Mesendoderm (in vitro differentiated cells): ENCODE measurements at regions not wholly inside any gene's neighbourhood (a gene's known extent, or its start where the extent isn't known, plus 50 kb on each side); places are given as distances from the start of the nearest gene placed in this dataset.

Experiments used
- DNase-seq: peaks from one replicate; pipeline ENCODE4 v3.0.0; 2013
- H2AK5ac ChIP-seq: 2 replicates; pipeline ENCODE4 v1.6.1; 2013; ENCODE audit warnings: low read length, inconsistent platforms
- H2BK120ac ChIP-seq: 2 replicates; pipeline ENCODE4 v1.6.1; 2013; ENCODE audit warnings: low read depth, mild to moderate bottlenecking, low read length, moderate library complexity, mixed read lengths
- H2BK15ac ChIP-seq: replicated peaks from 2 replicates; pipeline ENCODE4 v1.6.1; 2013; ENCODE audit warnings: low read depth, mild to moderate bottlenecking, moderate library complexity
- H2BK5ac ChIP-seq: 2 replicates; pipeline ENCODE4 v1.6.1; 2013; ENCODE audit warnings: low read length, inconsistent platforms
- H3K18ac ChIP-seq: 2 replicates; pipeline ENCODE4 v1.6.1; 2013; ENCODE audit warnings: mild to moderate bottlenecking, low read length, mixed read lengths
- H3K23ac ChIP-seq: one replicate; pipeline ENCODE4 v1.6.1; 2013; ENCODE audit warnings: low read length
- H3K27ac ChIP-seq: 2 replicates; pipeline ENCODE4 v1.5.1; 2013; ENCODE audit warnings: low read depth, mild to moderate bottlenecking, inconsistent platforms, low read length, moderate library complexity
- H3K27me3 ChIP-seq: 2 replicates; pipeline ENCODE4 v1.6.1; 2013; ENCODE audit warnings: low read length, control low read depth, mild to moderate bottlenecking, inconsistent platforms; ENCODE audit not compliant: insufficient read depth, poor library complexity
- H3K36me3 ChIP-seq: 2 replicates; pipeline ENCODE4 v1.6.1; 2013; ENCODE audit warnings: low read length, inconsistent platforms; ENCODE audit not compliant: control insufficient read depth, insufficient read depth
- H3K4ac ChIP-seq: one replicate; pipeline ENCODE4 v1.6.1; 2013; ENCODE audit warnings: low read depth, mild to moderate bottlenecking, low read length, moderate library complexity
- H3K4me1 ChIP-seq: 2 replicates; pipeline ENCODE4 v1.6.1; 2013; ENCODE audit warnings: low read depth, low read length, inconsistent platforms; ENCODE audit not compliant: control insufficient read depth
- H3K4me2 ChIP-seq: 2 replicates; pipeline ENCODE4 v1.6.1; 2013; ENCODE audit warnings: low read length
- H3K4me3 ChIP-seq: 2 replicates; pipeline ENCODE4 v1.5.1; 2013; ENCODE audit warnings: mild to moderate bottlenecking, low read length
- H3K56ac ChIP-seq: one replicate; pipeline ENCODE4 v1.6.1; 2013; ENCODE audit warnings: low read length
- H3K79me1 ChIP-seq: 2 replicates; pipeline ENCODE4 v1.6.1; 2013; ENCODE audit warnings: low read length, inconsistent platforms
- H3K79me2 ChIP-seq: 2 replicates; pipeline ENCODE4 v1.6.1; 2013; ENCODE audit warnings: mild to moderate bottlenecking, low read length; ENCODE audit not compliant: control insufficient read depth, insufficient read depth
- H3K9ac ChIP-seq: 2 replicates; pipeline ENCODE4 v1.6.1; 2013; ENCODE audit warnings: low read length, inconsistent platforms
- H4K5ac ChIP-seq: one replicate; pipeline ENCODE4 v1.6.1; 2013; ENCODE audit warnings: low read length
- H4K8ac ChIP-seq: one replicate; pipeline ENCODE4 v1.6.1; 2013; ENCODE audit warnings: low read depth, mild to moderate bottlenecking, control low read depth, low read length, moderate library complexity
- WGBS: extraction: QIAGEN DNeasy Blood & Tissue Kit; methylation state at CpG from one replicate; pipeline ENCODE4 v1.1.7; 2013; ENCODE audit warnings: low lambda C conversion rate, missing lambda C conversion rate; ENCODE audit not compliant: insufficient coverage; ENCODE audit errors: extremely low coverage; 5-methylcytosine and 5-hydroxymethylcytosine counted together

- Histone ChIP-seq H4K8ac (no peak overlapping the region), H2BK5ac (no peak overlapping the region), H3K23ac (no peak overlapping the region), H2BK15ac (no peak overlapping the region), H3K4me2 (no peak overlapping the region), H3K79me1 (no peaks in the 10 kb centered on the region), H3K18ac (no peak overlapping the region), H3K4me1 (no peaks in the 10 kb centered on the region), H3K4me3 (no peak overlapping the region), H3K9ac (no peak overlapping the region), H3K27me3 (no peaks in the 10 kb centered on the region), H3K4ac (no peak overlapping the region), H3K79me2 (no peaks in the 10 kb centered on the region), H3K36me3 (no peaks in the 10 kb centered on the region), H3K27ac (no peak overlapping the region), H2BK120ac (no peak overlapping the region), H4K5ac (no peak overlapping the region), H3K56ac (no peak overlapping the region), H2AK5ac (no peak overlapping the region)
- DNase-seq = peak; percentile 6
- no CpG with 5 or more reads among the region's 6 CpGs for WGBS
These were observed 111.0 kb upstream of the KL start for GRCh38 chr13:32905063-32905863.

- H3K79me2 ChIP-seq = no peaks in the 10 kb centered on the region
- H2BK5ac ChIP-seq = no peak overlapping the region
- H3K56ac ChIP-seq = no peak overlapping the region
- H2BK15ac ChIP-seq = no peak overlapping the region
- no peak overlapping the region for H3K4ac ChIP-seq
- H2AK5ac ChIP-seq = no peak overlapping the region
- no peaks in the 10 kb centered on the region for H3K4me1 ChIP-seq
- no peak overlapping the region for H3K9ac ChIP-seq
- no peaks in the 10 kb centered on the region for H3K27me3 ChIP-seq
- H4K8ac ChIP-seq = no peak overlapping the region
- H3K27ac ChIP-seq = no peak overlapping the region
- H3K36me3 ChIP-seq = no peaks in the 10 kb centered on the region
- no peak overlapping the region for H3K23ac ChIP-seq
- H2BK120ac ChIP-seq = no peak overlapping the region
- no peak overlapping the region for H3K4me3 ChIP-seq
- H3K79me1 ChIP-seq = no peaks in the 10 kb centered on the region
- H4K5ac ChIP-seq = no peak overlapping the region
- no peak overlapping the region for H3K4me2 ChIP-seq
- DNase-seq = no peak
- no peak overlapping the region for H3K18ac ChIP-seq
- WGBS = no CpG with 5 or more reads among the region's 4 CpGs
These were observed 110.4 kb upstream of the KL start for GRCh38 chr13:32905864-32906180.

GRCh38 chr13:32907211-32907610 is 109.0 kb upstream of the KL start:
- Histone ChIP-seq H3K27me3 (no peaks in the 10 kb centered on the region), H3K4ac (no peak overlapping the region), H2BK120ac (no peak overlapping the region), H3K23ac (no peak overlapping the region), H2BK15ac (no peak overlapping the region), H3K27ac (no peak overlapping the region), H2BK5ac (no peak overlapping the region), H3K4me3 (no peak overlapping the region), H3K18ac (no peak overlapping the region), H4K8ac (no peak overlapping the region), H3K79me1 (no peaks in the 10 kb centered on the region), H3K79me2 (no peaks in the 10 kb centered on the region), H3K9ac (no peak overlapping the region), H3K4me1 (no peaks in the 10 kb centered on the region), H3K56ac (no peak overlapping the region), H3K36me3 (no peaks in the 10 kb centered on the region), H4K5ac (no peak overlapping the region), H2AK5ac (no peak overlapping the region), H3K4me2 (no peak overlapping the region)
- DNase-seq = no peak
- no CpG with 5 or more reads among the region's 1 CpG for WGBS

GRCh38 chr13:32910530-32910929 is 105.7 kb upstream of the KL start:
- no peaks in the 10 kb centered on the region for H3K36me3 ChIP-seq
- H4K5ac ChIP-seq = no peak overlapping the region
- H3K4ac ChIP-seq = no peak overlapping the region
- H3K27me3 ChIP-seq = no peaks in the 10 kb centered on the region
- H3K4me2 ChIP-seq = no peak overlapping the region
- H3K4me3 ChIP-seq = no peak overlapping the region
- no peak overlapping the region for H3K18ac ChIP-seq
- no peak overlapping the region for H3K56ac ChIP-seq
- no peak overlapping the region for H2BK120ac ChIP-seq
- H3K79me1 ChIP-seq = no peaks in the 10 kb centered on the region
- no peak for DNase-seq
- H3K23ac ChIP-seq = no peak overlapping the region
- no CpG with 5 or more reads among the region's 3 CpGs for WGBS
- H3K79me2 ChIP-seq = no peaks in the 10 kb centered on the region
- H3K4me1 ChIP-seq = no peaks in the 10 kb centered on the region
- H2BK15ac ChIP-seq = no peak overlapping the region
- H3K27ac ChIP-seq = no peak overlapping the region
- H2AK5ac ChIP-seq = no peak overlapping the region
- H2BK5ac ChIP-seq = no peak overlapping the region
- no peak overlapping the region for H3K9ac ChIP-seq
- no peak overlapping the region for H4K8ac ChIP-seq

GRCh38 chr13:32911506-32911905 is 104.7 kb upstream of the KL start:
- Histone ChIP-seq H3K79me2 (no peaks in the 10 kb centered on the region), H2BK15ac (no peak overlapping the region), H3K4me2 (no peak overlapping the region), H3K4me3 (no peak overlapping the region), H3K27ac (no peak overlapping the region), H3K4ac (no peak overlapping the region), H3K9ac (no peak overlapping the region), H3K23ac (no peak overlapping the region), H2BK120ac (no peak overlapping the region), H2AK5ac (no peak overlapping the region), H3K27me3 (no peaks in the 10 kb centered on the region), H3K36me3 (no peaks in the 10 kb centered on the region), H2BK5ac (no peak overlapping the region), H3K79me1 (no peaks in the 10 kb centered on the region), H3K4me1 (no peaks in the 10 kb centered on the region), H3K18ac (no peak overlapping the region), H3K56ac (no peak overlapping the region), H4K8ac (no peak overlapping the region), H4K5ac (no peak overlapping the region)
- WGBS = no CpG with 5 or more reads among the region's 2 CpGs
- peak; percentile 76 for DNase-seq

- no peaks in the 10 kb centered on the region for H3K27me3 ChIP-seq
- no CpG with 5 or more reads among the region's 1 CpG for WGBS
- no peak overlapping the region for H3K4me2 ChIP-seq
- H4K8ac ChIP-seq = no peak overlapping the region
- H2BK5ac ChIP-seq = no peak overlapping the region
- no peaks in the 10 kb centered on the region for H3K4me1 ChIP-seq
- H3K56ac ChIP-seq = no peak overlapping the region
- no peak overlapping the region for H2BK120ac ChIP-seq
- H3K4ac ChIP-seq = no peak overlapping the region
- no peaks in the 10 kb centered on the region for H3K36me3 ChIP-seq
- no peak for DNase-seq
- no peak overlapping the region for H2AK5ac ChIP-seq
- H3K79me1 ChIP-seq = no peaks in the 10 kb centered on the region
- no peak overlapping the region for H3K4me3 ChIP-seq
- H3K79me2 ChIP-seq = no peaks in the 10 kb centered on the region
- no peak overlapping the region for H3K18ac ChIP-seq
- no peak overlapping the region for H3K23ac ChIP-seq
- no peak overlapping the region for H2BK15ac ChIP-seq
- no peak overlapping the region for H3K9ac ChIP-seq
- H3K27ac ChIP-seq = no peak overlapping the region
- H4K5ac ChIP-seq = no peak overlapping the region
These were observed 101.5 kb upstream of the KL start for GRCh38 chr13:32914686-32915085.
